ENCODE measurements at regions not wholly inside any gene's neighbourhood (a gene's known extent, or its start where the extent isn't known, plus 50 kb on each side); places are given as distances from the start of the nearest gene placed in this dataset.

DNA sequence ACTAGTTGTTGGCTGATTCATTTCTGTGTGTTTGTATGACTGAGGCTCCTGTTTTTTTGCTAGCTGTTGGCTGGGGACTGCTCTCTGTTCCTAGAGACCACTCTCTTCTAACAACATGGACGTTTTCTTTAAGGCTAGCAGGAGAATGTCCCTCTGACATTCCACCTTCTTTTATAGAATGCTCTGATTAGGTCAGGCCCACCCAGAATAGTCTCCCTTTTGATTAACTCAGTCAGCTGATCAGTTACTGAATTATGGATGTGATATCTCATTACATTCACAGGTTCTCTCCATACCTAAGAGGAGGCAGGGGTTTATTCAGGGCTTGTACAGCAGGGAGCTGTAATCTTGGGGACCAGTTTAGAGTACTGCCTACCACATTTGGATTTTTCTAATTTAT, 175.6 kb upstream of the RHOBTB1 start:
- DNase-seq (ENCODE audit: low spot score), result no peak
- TF ChIP-seq EGR1 (IDR thresholded peaks at IDR 0.05; ENCODE audit: low read depth in 2 of 2), result no peak
- TF ChIP-seq, protein P1, sequence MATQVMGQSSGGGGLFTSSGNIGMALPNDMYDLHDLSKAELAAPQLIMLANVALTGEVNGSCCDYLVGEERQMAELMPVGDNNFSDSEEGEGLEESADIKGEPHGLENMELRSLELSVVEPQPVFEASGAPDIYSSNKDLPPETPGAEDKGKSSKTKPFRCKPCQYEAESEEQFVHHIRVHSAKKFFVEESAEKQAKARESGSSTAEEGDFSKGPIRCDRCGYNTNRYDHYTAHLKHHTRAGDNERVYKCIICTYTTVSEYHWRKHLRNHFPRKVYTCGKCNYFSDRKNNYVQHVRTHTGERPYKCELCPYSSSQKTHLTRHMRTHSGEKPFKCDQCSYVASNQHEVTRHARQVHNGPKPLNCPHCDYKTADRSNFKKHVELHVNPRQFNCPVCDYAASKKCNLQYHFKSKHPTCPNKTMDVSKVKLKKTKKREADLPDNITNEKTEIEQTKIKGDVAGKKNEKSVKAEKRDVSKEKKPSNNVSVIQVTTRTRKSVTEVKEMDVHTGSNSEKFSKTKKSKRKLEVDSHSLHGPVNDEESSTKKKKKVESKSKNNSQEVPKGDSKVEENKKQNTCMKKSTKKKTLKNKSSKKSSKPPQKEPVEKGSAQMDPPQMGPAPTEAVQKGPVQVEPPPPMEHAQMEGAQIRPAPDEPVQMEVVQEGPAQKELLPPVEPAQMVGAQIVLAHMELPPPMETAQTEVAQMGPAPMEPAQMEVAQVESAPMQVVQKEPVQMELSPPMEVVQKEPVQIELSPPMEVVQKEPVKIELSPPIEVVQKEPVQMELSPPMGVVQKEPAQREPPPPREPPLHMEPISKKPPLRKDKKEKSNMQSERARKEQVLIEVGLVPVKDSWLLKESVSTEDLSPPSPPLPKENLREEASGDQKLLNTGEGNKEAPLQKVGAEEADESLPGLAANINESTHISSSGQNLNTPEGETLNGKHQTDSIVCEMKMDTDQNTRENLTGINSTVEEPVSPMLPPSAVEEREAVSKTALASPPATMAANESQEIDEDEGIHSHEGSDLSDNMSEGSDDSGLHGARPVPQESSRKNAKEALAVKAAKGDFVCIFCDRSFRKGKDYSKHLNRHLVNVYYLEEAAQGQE (IDR thresholded peaks at IDR 0.05), result no peak
- TF ChIP-seq, protein P2, sequence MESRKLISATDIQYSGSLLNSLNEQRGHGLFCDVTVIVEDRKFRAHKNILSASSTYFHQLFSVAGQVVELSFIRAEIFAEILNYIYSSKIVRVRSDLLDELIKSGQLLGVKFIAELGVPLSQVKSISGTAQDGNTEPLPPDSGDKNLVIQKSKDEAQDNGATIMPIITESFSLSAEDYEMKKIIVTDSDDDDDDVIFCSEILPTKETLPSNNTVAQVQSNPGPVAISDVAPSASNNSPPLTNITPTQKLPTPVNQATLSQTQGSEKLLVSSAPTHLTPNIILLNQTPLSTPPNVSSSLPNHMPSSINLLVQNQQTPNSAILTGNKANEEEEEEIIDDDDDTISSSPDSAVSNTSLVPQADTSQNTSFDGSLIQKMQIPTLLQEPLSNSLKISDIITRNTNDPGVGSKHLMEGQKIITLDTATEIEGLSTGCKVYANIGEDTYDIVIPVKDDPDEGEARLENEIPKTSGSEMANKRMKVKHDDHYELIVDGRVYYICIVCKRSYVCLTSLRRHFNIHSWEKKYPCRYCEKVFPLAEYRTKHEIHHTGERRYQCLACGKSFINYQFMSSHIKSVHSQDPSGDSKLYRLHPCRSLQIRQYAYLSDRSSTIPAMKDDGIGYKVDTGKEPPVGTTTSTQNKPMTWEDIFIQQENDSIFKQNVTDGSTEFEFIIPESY (IDR thresholded peaks at IDR 0.05), result no peak
- H3K4me1 ChIP-seq (ENCODE audit: control insufficient read depth in 4 of 4, insufficient read depth in 4 of 4, low read length in 3 of 4), result no peaks in the 10 kb centered on the region
- no peak overlapping the region for H3K9ac ChIP-seq (ENCODE audit: low read depth in 1 of 2, low read length in 2 of 2)
- no peak overlapping the region for H3K4me3 ChIP-seq (ENCODE audit: low read depth in 1 of 3, low read length in 3 of 3)
- WGBS, result 46% methylated on average over 1 of the region's 1 CpG
- H3K36me3 ChIP-seq (ENCODE audit: control insufficient read depth in 4 of 4, insufficient read depth in 3 of 4, low read depth in 1 of 4, low read length in 3 of 4), result no peaks in the 10 kb centered on the region
- H3K27me3 ChIP-seq (ENCODE audit: control insufficient read depth in 4 of 4, insufficient read depth in 4 of 4, low read length in 3 of 4), result no peaks in the 10 kb centered on the region
- no peaks in the 10 kb centered on the region for H3K9me3 ChIP-seq (ENCODE audit: control insufficient read depth in 4 of 4, low read length in 3 of 4)
- no peak overlapping the region for H3K27ac ChIP-seq (ENCODE audit: low read depth in 1 of 2, low read length in 2 of 2)

DNA sequence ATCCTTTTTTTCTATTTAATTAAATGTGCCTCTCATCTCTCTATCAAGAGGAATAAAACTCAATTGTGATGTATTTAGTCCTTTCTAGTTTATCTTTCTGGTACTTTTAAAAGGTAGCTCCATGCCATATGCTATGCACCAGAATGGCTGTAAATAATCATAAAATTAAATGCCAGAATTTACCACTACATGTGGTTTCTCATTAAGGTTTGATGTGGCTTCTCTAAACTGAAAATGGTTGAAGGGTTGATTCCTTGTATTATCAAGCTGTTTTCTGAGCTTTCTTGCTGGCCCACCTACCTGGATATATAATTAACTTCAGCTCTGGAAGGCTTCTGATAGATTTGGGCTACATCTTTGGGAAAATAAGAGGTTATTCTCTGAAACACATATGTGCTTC, 171.9 kb upstream of the RHOBTB1 start:
- TF ChIP-seq JUND (IDR thresholded peaks at IDR 0.05) (no peak), HNF4G (IDR thresholded peaks at IDR 0.05) (no peak), RXRA (IDR thresholded peaks at IDR 0.05) (no peak), FOXA2 (IDR thresholded peaks at IDR 0.05) (no peak), EGR1 (IDR thresholded peaks at IDR 0.05; ENCODE audit: low read depth in 2 of 2) (no peak), TAF1 (conservative IDR thresholded peaks at IDR 0.05) (no peak), NR2F2 (IDR thresholded peaks at IDR 0.05) (no peak), FOXA1 (IDR thresholded peaks at IDR 0.05) (no peak), YY1 (IDR thresholded peaks at IDR 0.05) (no peak), HNF4A (conservative IDR thresholded peaks at IDR 0.05) (no peak), SP1 (IDR thresholded peaks at IDR 0.05) (no peak), GABPA (IDR thresholded peaks at IDR 0.05 in 1 of 2, conservative IDR thresholded peaks at IDR 0.05 in 1 of 2) (no peak), RAD21 (IDR thresholded peaks at IDR 0.05) (no peak)
- TF ChIP-seq, protein P2 (IDR thresholded peaks at IDR 0.05), result no peak
- TF ChIP-seq, protein P3, sequence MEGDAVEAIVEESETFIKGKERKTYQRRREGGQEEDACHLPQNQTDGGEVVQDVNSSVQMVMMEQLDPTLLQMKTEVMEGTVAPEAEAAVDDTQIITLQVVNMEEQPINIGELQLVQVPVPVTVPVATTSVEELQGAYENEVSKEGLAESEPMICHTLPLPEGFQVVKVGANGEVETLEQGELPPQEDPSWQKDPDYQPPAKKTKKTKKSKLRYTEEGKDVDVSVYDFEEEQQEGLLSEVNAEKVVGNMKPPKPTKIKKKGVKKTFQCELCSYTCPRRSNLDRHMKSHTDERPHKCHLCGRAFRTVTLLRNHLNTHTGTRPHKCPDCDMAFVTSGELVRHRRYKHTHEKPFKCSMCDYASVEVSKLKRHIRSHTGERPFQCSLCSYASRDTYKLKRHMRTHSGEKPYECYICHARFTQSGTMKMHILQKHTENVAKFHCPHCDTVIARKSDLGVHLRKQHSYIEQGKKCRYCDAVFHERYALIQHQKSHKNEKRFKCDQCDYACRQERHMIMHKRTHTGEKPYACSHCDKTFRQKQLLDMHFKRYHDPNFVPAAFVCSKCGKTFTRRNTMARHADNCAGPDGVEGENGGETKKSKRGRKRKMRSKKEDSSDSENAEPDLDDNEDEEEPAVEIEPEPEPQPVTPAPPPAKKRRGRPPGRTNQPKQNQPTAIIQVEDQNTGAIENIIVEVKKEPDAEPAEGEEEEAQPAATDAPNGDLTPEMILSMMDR (IDR thresholded peaks at IDR 0.05; ENCODE audit: low read depth, low read length, missing input control), result no peak
- TF ChIP-seq, protein P4, sequence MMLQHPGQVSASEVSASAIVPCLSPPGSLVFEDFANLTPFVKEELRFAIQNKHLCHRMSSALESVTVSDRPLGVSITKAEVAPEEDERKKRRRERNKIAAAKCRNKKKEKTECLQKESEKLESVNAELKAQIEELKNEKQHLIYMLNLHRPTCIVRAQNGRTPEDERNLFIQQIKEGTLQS (IDR thresholded peaks at IDR 0.05), result no peak
- TF ChIP-seq, protein P5, sequence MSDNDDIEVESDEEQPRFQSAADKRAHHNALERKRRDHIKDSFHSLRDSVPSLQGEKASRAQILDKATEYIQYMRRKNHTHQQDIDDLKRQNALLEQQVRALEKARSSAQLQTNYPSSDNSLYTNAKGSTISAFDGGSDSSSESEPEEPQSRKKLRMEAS (IDR thresholded peaks at IDR 0.05), result no peak
- TF ChIP-seq, protein P1 (IDR thresholded peaks at IDR 0.05), result no peak
- no peaks in the 10 kb centered on the region for H3K9me3 ChIP-seq (ENCODE audit: control insufficient read depth in 4 of 4, low read length in 3 of 4)
- no peak overlapping the region for H3K4me3 ChIP-seq (ENCODE audit: low read depth in 1 of 3, low read length in 3 of 3)
- H3K4me1 ChIP-seq (ENCODE audit: control insufficient read depth in 4 of 4, insufficient read depth in 4 of 4, low read length in 3 of 4), result no peaks in the 10 kb centered on the region
- H3K36me3 ChIP-seq (ENCODE audit: control insufficient read depth in 4 of 4, insufficient read depth in 3 of 4, low read depth in 1 of 4, low read length in 3 of 4), result no peaks in the 10 kb centered on the region
- no peak overlapping the region for H3K9ac ChIP-seq (ENCODE audit: low read depth in 1 of 2, low read length in 2 of 2)
- no peaks in the 10 kb centered on the region for H3K27me3 ChIP-seq (ENCODE audit: control insufficient read depth in 4 of 4, insufficient read depth in 4 of 4, low read length in 3 of 4)
- no peak for DNase-seq (ENCODE audit: low spot score)
- H3K27ac ChIP-seq (ENCODE audit: low read depth in 1 of 2, low read length in 2 of 2), result no peak overlapping the region

All from liver (tissue), 8 donors.